ENCODE measurements at regions not wholly inside any gene's neighbourhood (a gene's known extent, or its start where the extent isn't known, plus 50 kb on each side); places are given as distances from the start of the nearest gene placed in this dataset.

DNA sequence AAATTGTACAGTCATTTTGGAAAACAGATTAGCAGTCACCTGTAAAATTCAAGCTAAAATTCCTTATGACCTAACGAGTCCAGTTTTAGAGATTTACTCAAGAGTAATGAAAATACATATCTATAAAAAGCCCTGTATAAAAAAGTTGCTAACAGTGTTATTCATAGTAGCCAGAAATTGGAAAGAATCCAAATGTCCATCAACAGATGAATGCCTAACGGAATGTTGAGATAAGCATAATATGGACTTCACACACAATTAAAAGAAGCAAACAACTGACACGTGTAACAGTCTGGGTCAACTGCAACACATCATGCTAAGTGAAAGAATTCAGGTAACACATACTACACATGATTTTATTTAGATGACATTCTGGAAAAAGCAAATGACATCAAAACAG, 584.8 kb upstream of the AGA start:
- peak; percentile 91 for DNase-seq (ENCODE audit: low read depth)
- H3K4me3 ChIP-seq (ENCODE audit: low read length): no peak overlapping the region
- TF ChIP-seq, protein P1, sequence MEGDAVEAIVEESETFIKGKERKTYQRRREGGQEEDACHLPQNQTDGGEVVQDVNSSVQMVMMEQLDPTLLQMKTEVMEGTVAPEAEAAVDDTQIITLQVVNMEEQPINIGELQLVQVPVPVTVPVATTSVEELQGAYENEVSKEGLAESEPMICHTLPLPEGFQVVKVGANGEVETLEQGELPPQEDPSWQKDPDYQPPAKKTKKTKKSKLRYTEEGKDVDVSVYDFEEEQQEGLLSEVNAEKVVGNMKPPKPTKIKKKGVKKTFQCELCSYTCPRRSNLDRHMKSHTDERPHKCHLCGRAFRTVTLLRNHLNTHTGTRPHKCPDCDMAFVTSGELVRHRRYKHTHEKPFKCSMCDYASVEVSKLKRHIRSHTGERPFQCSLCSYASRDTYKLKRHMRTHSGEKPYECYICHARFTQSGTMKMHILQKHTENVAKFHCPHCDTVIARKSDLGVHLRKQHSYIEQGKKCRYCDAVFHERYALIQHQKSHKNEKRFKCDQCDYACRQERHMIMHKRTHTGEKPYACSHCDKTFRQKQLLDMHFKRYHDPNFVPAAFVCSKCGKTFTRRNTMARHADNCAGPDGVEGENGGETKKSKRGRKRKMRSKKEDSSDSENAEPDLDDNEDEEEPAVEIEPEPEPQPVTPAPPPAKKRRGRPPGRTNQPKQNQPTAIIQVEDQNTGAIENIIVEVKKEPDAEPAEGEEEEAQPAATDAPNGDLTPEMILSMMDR (conservative IDR thresholded peaks at IDR 0.05; ENCODE audit: low read depth, low read length): no peak

DNA sequence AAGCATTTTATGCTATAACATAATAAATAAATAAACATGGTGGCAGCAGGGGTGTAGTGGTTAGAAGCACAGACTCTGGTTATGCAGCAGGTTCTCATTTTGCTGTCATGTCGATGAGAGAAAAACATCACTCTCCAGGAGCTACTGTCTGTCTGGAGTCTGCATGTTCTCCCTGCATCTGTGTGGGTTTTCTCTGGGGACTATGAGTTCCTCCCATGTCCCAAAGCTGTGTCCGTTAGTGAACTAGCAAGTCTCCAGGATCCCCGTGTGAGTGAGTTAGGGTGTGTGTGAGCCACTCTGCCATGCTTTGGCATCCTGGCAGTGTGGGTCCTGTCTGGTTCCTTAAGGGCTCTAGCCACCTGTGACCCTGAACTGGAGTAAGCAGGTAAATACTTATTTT, 585.6 kb upstream of the AGA start:
- H3K4me3 ChIP-seq (ENCODE audit: low read length): no peak overlapping the region
- no peak for DNase-seq (ENCODE audit: low read depth)
- TF ChIP-seq, protein P1 (conservative IDR thresholded peaks at IDR 0.05; ENCODE audit: low read depth, low read length): no peak

DNA sequence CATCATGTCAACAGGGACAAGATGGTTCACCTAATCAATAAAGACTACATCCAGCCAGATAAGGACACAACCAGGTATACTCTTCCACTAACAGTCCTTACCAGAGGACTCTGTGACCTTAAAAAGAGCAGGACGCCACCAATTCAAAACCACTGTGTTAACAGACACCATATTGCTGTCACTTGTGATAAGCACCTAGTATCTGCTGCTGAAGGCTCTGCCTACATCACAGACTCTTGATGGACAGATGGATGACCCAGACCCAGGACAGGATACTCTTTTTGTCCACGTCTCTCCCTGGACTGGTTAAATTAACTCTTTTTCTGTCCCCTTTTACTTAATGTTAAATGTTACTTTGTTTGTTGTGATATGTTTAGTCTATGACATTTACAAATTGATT, 586.2 kb upstream of the AGA start:
- no peak overlapping the region for H3K4me3 ChIP-seq (ENCODE audit: low read length)

DNA sequence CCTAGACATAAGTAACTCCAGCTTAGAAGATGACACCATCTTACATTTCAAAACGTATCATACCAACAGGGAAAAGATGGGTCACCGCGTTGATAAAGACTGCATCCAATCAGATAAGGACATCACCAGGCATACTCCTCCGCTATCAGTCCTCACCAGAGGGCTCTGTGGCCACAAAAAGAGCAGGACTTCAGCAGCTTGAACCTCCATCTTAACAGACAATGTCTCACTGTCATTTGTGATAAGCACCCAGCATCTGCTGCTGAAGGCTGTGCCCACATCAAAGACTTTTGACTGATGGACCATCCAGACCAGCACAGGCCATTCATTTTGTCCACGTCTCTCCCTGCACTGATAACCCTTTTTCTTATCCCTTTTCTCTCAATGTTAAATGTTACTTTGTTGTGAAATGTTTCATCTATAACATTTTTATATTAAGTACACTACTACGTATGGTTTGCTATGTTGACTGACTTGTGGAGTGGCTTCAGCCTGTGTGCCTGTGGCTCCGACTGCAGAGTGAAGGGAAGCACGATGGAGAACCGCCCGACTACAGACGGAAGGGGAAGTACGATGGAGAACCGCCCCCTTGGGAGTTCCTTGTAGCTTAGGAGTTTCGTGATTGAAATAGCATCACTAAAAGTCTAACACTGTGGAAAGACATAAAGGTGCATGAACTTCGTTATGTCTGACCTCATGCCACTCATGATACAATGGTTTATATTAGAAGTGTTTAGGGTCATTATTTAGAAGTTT, 595.4 kb upstream of the AGA start:
- DNase-seq (ENCODE audit: low read depth): no peak
- TF ChIP-seq, protein P1 (conservative IDR thresholded peaks at IDR 0.05; ENCODE audit: low read depth, low read length): no peak
- H3K4me3 ChIP-seq (ENCODE audit: low read length): no peak overlapping the region

More for the DNA sequence above, 586.2 kb upstream of the AGA start:
- TF ChIP-seq, protein P1 (conservative IDR thresholded peaks at IDR 0.05; ENCODE audit: low read depth, low read length): no peak
- no peak for DNase-seq (ENCODE audit: low read depth)

DNA sequence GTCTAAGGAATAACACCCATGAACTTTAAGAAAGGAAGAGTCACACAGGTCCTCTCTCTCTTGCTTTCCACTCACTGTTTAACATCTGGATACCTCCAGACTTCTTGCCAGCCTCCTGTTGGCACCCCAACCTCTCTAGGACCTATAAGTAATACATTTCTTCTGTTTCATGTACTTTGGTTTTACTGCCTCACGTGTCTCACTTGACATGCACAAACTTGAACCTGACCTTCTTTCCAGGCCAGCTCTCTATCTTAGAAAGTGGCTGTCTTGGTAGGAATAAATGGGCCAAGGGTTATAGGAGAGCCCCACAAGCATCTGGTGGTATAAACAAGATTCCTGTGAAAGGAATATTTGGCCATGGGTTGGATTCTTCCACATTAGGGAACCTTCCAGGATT, 614.8 kb upstream of the AGA start:
- no peak overlapping the region for H3K4me3 ChIP-seq (ENCODE audit: low read length)
- TF ChIP-seq, protein P1 (conservative IDR thresholded peaks at IDR 0.05; ENCODE audit: low read depth, low read length): no peak
- no peak for DNase-seq (ENCODE audit: low read depth)

DNA sequence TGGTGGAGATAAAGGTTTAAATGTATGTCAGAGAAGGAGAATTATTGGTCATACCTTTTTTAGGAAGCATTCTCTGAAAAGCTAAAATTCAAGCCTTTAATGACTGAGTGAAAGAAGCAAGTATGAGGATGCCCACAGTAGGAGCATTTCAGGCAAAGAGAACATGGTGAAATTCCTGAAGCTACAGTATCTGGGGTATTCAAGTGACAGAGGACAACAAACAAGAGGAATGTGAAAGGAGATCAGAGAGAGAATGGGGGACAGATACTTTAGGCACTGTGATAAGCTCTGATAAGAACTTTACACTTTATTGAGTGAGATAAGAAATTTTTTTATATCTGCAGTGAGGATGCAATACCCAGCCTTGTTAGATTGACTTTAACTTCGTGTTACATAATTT, 621.3 kb upstream of the AGA start:
- TF ChIP-seq, protein P1 (conservative IDR thresholded peaks at IDR 0.05; ENCODE audit: low read depth, low read length): no peak
- DNase-seq (ENCODE audit: low read depth): no peak
- H3K4me3 ChIP-seq (ENCODE audit: low read length): no peak overlapping the region

DNA sequence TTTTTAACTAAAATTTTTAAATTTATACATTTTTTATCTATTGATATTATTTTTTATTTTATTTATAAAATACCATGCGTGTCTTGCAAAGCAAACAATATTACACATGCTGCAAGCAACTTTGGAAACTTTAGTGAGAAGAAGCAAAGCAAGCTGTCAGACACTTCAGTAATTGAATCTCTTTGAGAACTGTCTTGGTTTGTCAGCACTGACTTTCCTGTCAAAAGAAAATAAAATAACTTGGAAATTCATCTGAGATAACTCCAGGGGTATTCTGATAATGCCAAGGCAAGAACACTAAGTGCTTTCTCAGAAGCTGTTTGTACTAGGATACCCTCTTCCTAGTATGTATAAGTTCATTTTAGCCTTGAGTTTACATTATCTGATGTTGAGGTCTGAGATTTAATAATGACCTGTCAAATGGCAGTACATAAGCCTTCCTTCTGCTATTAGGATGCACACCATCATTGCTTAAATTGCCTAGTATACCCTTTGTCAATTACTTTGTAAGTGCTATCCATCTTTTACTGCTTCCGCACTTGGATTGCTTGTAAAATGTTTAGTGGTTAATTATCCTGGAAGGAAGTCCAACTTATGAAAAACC, 624.2 kb upstream of the AGA start:
- TF ChIP-seq, protein P1 (conservative IDR thresholded peaks at IDR 0.05; ENCODE audit: low read depth, low read length): no peak
- H3K4me3 ChIP-seq (ENCODE audit: low read length): no peak overlapping the region
- DNase-seq (ENCODE audit: low read depth): no peak

Data from retinal pigment epithelial cell (primary cell).